NOMO-1 treated with dmso at 0.1 percent for 144 hours (cell line): ENCODE measurements at regions not wholly inside any gene's neighbourhood (a gene's known extent, or its start where the extent isn't known, plus 50 kb on each side); places are given as distances from the start of the nearest gene placed in this dataset.
"Not testable (repeated sequence)": the region's sequence is repeated elsewhere in the genome, so short reads cannot be mapped to it uniquely, and the experiment has no call there.

Source experiments
- DNase-seq: peaks from one replicate; lab custom pipeline; 2025; ENCODE audit not compliant: unreplicated experiment; lab: John Stamatoyannopoulos, UW

DNA sequence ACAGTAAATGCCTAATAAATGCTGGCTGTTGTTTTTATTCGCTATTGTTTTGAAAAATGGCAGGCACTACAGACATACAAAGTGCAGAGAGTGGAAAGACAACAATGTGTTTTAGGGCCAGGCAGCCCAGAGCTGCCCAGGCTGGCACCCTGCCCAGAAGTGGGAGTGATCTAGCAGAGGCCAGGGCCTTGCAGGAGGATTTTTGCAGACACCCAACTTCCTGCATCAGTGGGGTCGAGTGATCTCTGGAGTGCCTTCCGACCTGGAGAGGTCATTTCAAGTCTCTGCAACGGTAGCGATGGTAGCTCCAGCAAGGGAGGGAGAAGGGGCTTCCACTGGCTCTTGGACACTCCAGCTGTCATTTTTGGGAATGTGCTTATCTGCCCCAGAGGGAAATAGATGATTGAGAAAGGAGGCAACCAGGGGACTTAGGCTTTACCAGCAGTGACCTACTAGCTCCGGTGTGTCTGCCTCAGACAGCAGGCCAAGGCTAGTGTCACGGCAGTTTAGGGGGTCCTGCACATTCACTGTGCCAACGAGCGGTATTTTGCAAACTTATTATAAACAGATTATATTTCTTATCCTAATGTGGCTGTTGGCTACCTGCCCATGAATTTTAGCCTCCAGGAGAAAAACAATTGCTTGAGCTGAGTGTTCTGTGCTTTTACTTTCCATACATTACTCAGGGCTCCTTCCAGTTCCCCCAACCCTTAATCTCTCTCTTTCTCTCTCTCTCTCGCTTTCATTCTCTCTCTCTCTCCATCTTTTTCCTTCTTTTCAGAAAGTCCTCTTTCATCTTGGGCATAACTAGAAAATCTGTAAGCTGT lies 153.9 kb upstream of the PLGLB2 start:
- DNase-seq, result not testable (repeated sequence)

DNA sequence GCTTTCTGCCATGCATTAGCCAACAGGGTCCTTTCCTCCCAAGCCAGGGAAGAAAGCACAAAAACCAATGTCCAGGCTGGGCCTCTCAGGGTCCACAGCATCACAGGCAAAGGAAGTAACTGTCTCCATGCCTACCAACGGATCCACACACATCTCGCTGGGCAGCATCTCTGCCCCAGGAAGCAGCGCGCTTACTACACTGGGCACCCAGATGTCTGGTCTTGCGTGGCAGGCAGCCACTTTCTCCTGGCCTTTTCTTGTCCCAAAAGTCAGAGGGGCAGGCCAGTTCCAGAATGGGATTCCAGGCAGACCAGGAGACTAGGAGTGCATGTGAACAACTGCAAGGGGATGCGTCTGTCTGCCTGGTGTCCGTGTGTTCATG lies 153.3 kb upstream of the PLGLB2 start:
- DNase-seq, result not testable (repeated sequence)

DNA sequence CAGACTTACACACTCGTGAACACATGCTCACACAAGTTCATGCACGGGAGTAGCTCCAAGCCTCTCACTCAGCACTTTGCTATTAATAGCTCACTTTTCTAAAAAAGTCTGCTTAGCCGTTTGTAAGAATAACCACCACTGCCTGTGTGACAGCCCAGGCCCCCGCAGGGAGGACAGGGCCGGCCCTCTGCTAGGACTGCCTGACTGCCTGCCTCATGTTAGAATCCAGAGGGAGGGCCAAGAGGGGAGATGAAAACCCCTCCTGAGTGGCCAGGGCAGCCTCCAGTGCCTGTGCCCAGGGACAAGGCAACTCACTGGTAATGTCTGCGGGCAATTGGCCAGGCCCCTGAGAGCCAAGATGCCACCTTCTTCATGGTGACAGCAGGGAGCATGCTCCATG lies 152.9 kb upstream of the PLGLB2 start:
- not testable (repeated sequence) for DNase-seq

DNA sequence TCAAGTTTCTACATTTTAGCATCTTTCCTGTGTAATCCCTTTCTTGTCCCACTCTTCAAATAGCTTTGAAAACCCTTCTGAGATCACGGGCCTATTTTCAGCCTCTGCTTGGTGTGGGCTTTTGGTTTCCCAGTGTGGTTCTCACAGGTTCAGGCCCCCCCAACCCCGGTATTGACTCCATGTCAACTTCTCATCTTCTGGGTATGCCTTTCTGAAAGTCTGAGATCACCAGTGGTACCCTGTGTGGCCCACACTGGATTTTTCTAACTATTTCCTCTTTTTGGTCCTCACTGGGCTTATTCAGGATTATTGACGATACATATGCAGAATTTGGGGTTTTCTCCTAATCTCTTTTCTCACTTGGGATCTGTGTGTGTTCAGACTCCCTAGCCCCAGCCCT lies 146.9 kb upstream of the PLGLB2 start:
- DNase-seq, result not testable (repeated sequence)

DNA sequence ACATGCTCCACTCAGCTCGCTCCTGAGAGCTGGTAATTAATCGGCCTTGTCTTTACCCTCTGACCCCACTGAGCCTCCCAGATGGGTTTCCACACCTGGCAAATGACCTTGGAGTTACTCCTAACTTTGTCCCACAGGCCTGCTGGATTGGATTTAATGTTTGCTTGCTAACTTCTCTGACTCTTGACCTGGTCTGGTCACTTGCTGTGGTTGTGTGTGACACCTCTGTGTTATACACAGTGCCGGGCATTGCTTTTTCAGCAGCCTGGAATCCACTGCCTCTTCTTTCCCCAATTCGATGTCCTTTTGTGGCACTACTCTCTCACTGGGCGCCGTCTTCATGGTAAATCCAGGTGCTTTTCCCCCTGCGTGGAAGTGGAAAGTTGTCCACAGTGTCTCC lies 145.8 kb upstream of the PLGLB2 start:
- not testable (repeated sequence) for DNase-seq

DNA sequence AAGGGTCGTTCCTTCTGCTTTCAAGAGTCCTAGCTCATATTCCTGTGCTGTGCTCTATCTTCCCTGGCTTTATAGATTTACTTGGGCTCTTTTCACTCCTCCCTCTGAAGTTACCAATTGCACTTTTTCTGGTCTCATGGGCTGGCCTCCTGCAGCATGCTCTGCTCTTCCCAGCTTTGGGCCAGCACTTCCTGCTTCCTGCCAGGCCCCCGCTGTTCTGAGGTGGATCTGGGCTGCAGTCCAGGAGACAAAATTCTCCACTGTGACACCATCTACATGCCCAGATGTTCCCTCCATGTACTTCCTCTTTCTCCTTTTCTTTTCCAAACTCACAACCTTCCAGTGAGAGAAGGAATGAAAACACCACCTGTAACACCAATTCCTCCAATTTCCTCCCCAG lies 145.2 kb upstream of the PLGLB2 start:
- not testable (repeated sequence) for DNase-seq

DNA sequence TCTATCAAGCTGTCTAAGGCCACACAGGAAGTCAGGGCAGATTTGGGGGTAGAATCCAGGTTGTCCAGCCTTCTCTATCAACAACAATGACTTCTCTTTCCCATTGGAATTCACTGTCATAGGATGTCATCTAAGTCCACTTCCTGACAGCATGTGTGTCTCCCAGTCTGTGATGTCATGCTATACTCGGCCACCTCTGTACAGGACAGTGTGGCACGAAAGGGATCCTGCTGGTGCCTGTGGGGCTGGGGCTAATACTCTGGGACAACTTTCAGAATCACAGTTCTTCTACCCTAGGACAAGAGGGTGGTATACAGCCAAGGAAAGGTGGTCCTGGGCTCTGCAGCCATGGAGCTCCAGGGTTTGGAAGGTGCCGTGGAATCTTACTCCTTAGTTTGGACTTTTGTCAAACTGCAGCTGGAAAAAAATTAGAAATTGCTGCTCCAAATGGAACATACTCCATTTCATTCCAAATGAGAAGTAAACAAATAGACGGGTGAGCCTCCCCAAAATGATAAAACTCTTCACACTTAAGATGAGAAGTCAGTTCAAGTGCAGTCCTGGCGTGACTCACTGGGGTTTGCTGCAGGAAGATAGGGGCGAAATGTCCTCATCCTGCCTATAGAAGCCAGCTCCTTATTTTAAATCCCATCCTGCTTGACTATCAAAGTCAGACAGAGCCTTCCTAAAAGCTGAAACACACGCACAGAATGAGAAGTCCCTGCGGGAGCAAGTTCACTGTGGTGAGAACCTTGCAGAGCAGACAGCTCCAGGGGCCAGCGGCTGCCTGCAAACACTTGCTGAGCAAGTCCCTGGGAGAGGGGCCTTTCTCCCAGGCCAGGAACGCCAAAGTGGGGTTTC lies 144.2 kb upstream of the PLGLB2 start:
- not testable (repeated sequence) for DNase-seq

DNA sequence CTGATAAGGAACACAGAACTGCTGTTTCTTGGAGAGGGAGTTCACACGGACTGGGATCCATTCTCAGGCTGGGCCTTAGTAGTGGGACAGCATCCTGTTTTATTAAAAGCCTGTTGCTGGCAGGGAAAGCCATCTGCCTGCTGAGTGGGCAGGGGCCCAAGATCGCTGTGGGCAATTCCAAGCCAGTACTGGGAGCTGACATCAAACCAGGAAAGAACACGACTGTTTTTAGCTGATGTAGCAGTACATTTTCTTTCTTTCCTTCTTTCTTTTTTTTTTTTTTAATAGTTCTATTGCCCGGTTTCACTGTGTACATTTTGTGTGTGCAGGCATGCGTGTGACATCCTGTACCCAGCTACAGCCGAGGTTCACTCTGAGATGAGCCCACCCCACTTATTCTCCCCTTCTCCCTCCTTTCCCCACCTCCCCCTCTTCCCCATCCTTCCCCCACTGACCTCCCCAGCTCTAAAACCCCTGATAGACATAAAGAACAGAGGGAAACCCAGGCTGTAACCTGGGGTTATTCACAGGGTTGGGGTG lies 143.5 kb upstream of the PLGLB2 start:
- DNase-seq, result not testable (repeated sequence)

DNA sequence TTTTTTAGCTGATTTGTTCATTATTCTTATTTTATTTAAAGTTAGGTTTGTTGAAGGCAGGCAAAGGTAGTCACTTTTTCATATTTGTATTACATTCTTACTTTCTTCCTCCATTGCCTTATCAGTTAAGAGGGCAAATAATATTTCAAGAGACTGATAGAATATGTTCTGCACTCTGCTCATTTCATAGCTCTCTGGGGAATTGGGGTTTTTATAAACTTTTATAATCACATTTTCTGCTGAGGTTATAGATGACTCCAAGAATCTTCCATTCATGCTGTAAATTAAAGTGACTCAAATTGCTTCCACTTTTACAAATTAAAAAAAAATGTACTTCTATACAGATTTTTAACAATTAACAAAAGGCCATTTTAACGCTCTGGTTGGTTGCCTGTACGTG lies 142.9 kb upstream of the PLGLB2 start:
- not testable (repeated sequence) for DNase-seq

DNA sequence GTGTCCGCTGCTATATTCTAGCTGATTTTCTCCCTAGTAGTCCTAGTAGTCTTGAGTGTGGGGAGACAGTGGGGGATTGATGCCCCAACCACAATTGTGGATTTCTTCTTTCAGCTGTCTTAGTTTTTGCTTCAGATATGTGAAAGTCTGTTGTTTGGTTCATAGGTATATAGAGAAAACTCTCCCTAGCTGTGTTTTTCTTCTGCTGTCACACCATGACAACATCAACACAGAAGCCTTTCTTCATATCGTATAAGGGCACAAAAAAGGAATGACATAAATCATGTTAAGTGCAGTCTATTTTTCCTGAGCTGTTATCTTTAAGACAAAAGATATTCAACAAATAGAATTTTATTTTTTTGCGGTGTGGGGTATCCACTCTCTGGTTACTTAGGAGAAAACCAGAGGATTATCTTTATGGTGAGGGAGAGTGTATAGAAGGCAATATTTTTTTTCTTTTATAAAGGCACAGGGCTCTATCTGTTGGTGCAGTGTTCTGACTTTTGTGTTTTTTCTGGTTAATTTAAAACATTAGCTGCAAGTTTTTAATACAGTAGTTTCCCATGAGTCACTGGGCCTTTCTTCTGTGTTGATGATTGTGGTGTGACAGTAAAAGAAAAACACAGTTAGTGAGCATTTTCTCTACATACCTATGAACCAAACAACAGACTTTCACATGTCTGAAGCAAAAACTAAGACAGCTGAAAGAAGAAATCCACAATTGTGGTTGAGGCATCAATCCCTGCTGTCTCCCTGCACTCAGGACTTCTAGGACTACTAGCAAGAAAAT lies 139.3 kb upstream of the PLGLB2 start:
- DNase-seq, result not testable (repeated sequence)

DNA sequence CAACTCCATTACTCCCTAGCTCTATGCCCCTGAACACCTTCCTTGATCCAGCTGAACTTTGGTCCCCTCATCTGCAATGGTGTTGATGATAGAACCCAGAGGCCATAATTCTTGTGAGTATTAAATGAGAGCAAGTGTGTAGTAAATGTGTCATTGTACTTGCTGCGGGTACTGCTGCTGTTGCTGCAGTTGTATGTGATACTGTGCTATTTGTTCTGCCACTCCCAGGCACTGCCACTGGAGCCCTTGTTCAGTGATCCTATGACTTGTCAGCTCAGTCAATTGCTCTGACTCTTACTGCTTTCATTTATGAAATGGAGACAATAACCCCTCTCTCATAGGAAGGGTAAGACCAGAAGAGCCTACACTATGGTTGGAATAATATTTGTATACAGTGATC lies 136.9 kb upstream of the PLGLB2 start:
- DNase-seq, result not testable (repeated sequence)

DNA sequence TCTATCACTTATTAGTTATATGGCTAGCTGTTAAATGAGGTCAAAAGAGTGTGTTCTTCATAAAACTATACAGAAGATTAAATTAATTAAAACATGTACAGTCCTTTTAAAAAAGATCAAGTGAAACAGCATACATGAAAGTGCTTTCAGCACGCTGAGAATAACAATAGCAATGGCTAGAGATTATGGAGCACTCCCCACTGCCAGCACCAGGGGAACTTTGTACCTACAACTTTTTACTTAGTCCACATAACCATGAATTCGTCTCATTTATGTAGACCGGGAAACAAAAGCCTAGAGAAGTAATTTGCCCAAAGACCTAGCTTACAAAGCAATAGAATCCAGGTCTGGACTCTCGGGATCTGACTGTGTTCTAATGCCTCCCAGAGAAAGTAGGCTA lies 136.5 kb upstream of the PLGLB2 start:
- not testable (repeated sequence) for DNase-seq

DNA sequence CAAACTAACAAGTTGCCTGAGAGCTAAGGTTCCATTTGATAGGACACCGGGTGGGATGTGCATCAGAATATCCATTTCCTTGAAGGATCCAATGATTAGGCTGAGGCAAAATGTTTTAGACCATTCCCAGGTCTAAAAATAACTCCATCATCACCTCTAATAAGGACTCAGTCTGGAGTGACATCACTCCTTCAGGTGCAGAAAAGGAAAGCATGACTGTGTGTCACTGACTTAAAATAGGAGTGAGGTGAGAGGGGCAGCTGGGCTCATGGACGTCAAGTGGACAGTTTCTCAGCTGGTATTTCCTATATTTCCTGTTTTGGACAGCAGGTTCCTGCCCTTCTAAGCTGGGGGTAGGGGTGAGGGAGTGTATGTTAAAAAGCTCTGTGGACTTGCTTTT lies 135.9 kb upstream of the PLGLB2 start:
- not testable (repeated sequence) for DNase-seq

DNA sequence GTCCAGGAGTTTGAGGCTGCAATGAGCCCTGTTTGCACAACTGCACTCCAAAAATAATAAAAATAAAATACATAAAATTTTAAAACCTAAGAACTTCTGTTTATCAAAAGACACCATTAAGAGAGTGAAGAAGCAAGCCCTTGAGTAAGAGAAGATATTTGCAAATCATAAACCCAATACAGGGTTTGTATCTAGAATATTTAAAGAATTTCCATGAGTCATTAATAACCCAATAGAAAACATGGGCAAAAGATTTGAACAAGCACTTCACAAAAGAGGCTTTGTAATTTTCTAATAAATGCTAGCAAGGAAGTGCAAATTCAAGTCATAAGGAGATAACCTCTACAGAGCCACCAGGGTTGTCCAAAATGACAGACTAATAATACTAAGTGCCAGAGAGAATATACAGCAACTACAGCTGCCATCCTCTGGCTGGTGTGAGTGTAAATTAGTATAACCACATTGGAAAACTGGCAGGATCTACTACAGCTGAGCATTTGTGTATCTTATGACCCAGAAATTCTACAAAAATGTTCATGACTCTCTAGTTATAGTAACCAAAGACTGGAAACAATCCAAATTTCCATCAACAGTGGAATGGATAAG lies 133.0 kb upstream of the PLGLB2 start:
- not testable (repeated sequence) for DNase-seq

DNA sequence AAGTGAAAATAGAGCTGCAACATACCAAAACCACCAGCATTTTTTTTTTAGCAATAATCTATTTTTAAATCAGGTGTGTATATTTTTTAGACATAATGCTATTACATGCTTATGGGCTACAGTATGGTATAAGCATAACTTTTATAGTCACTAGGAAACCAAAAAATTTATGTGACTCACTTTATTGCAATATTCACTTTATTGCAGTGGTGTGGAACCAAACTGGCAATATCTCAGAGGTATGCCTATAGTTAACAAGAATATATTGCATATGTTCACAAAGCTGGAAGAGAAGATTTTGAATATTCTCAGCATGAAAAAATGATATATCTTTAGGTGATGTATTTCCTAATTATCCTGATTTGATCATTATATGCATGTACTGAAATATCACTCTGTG lies 128.8 kb upstream of the PLGLB2 start:
- DNase-seq, result not testable (repeated sequence)

DNA sequence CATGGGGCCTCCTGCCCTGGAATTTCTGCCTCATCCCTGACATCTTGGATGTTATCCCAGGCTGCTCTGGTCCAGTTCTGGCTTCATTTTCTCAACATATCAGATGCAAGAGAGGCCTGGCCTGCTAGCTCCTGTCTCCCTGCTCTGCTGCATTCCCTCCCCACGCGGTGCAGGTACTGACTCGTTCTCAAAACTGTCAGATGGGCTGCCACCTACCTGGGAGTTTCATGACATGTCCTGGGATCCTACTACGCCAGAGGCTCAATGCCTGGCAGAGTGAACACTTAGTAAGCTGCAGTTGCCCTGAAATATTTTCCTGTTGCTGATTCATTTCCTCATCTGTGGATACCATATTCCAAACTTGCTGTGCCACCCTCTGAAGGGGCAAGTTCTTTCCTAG lies 126.7 kb upstream of the PLGLB2 start:
- DNase-seq, result not testable (repeated sequence)

DNA sequence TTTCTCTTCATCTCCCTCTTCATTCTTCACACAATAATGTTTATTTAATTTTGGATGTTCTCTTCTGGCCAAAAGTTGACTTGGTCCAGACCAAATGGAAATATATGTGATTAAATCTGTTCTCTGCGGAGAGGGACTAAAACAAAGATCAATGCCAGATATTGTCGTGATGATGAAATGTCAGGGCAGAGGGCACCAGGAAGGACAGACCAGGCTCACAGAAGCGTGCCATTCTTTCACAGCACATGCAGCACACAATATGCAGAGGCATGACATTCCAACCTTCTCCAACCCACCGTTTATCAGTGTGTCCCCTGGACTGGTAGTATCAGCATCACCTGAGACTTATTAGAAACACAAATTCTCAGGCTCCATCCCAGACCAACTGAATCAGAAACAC lies 125.2 kb upstream of the PLGLB2 start:
- DNase-seq, result not testable (repeated sequence)

DNA sequence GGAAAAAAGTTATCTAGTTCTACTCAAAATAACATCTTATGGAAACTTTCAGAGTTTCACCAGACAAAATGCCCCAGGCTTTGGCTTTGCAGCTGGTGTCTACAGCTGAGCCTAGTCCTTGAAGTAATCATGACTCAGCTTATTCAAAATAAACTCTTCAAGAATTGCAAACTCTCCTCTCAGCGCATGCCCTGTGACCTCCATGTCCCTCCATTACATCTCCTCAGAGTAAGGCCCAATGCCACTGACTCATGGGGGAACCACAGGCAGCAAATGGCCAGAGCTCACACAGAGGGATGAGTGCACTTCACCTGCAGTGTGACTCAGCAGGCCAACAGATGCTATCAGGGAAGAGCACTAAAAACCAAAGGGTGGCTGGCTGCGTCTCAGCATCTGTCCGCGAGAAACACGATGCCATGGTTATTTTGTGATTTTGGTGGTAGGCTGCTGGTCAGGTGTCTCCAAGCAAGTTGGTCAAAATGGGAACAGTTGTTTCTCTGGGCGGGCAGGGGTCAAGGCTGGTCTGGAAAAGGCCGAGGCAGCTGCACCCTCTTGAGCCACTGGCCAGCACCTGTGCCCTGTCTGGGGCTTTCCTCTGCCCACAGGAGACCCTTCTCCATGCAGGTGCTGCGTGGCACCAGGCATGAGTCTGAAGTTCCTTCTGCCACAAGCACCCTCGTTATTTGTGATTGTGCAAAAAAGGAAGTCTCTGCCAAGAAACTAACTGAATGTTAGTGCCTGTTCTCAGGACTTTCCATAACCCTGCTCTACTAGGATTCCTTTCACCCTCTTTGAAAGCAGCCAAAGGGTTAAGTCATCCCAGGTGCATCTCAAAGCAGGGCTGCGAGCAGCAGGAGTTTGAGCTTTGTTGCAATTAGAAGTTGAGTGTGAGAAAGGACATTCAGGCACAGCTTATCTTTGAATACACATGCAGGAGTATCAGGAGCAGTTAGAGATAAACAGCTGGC lies 118.1 kb upstream of the PLGLB2 start:
- not testable (repeated sequence) for DNase-seq

DNA sequence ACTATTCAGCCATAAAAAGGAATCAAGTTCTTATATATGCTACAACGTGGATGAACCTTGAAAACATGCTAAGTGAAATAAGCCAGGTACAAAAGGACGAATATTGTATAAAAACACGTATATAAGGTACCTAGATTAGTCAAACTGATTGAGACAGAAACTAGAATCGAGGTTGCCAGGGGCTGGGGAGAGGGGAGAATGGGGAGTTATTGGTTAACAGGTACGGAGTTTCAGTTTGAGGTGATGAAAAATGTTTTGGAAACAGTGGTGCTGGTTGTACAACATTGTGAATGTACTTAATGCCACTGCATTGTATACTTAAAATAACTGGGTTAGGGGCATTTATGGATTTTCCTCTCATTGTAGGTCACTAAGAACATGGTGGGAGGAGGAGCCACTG lies 117.0 kb upstream of the PLGLB2 start:
- DNase-seq, result not testable (repeated sequence)
